Endothelial cell (in vitro differentiated cells): ENCODE measurements at regions not wholly inside any gene's neighbourhood (a gene's known extent, or its start where the extent isn't known, plus 50 kb on each side); places are given as distances from the start of the nearest gene placed in this dataset.

Experiments used
- DNase-seq: peaks from one replicate; pipeline ENCODE4 v3.0.0; 2021; ENCODE audit warnings: low spot score
- H3K27ac Mint-ChIP-seq: one replicate; pipeline ENCODE4 v1.8.0; 2021; ENCODE audit warnings: mixed read lengths, inconsistent platforms; ENCODE audit not compliant: unreplicated experiment
- H3K27me3 Mint-ChIP-seq: one replicate; pipeline ENCODE4 v1.8.0; 2021; ENCODE audit warnings: mild to moderate bottlenecking, moderate library complexity, mixed read lengths, inconsistent platforms; ENCODE audit not compliant: unreplicated experiment
- H3K36me3 Mint-ChIP-seq: one replicate; pipeline ENCODE4 v1.8.0; 2021; ENCODE audit warnings: mild to moderate bottlenecking, low read depth, mixed read lengths, inconsistent platforms; ENCODE audit not compliant: unreplicated experiment
- H3K4me1 Mint-ChIP-seq: one replicate; pipeline ENCODE4 v1.8.0; 2021; ENCODE audit warnings: mild to moderate bottlenecking, mixed read lengths, inconsistent platforms; ENCODE audit not compliant: unreplicated experiment
- H3K4me3 Mint-ChIP-seq: one replicate; pipeline ENCODE4 v1.8.0; 2021; ENCODE audit warnings: mild to moderate bottlenecking, mixed read lengths, inconsistent platforms; ENCODE audit not compliant: unreplicated experiment
- H3K9me3 Mint-ChIP-seq: one replicate; pipeline ENCODE4 v1.8.0; 2021; ENCODE audit warnings: mixed read lengths, inconsistent platforms; ENCODE audit not compliant: unreplicated experiment
- CTCF ChIP-seq: fragments of 200-600 bp; sonication (generic); IDR thresholded peaks from one replicate; pipeline ENCODE4 v1.5.0; 2021; ENCODE audit warnings: antibody characterized with exemption; ENCODE audit not compliant: unreplicated experiment

GRCh38 chr1:172895761-172896160 lies 155.0 kb downstream of the TNFSF18 start:
- H3K4me1 Mint-ChIP-seq = peaks cover 6% of the 10 kb centered on the region
- DNase-seq = no peak
- H3K27me3 Mint-ChIP-seq = peaks cover 2% of the 10 kb centered on the region
- H3K36me3 Mint-ChIP-seq = no peaks in the 10 kb centered on the region
- no peak overlapping the region for H3K27ac Mint-ChIP-seq
- no peak for TF ChIP-seq CTCF
- H3K9me3 Mint-ChIP-seq = no peaks in the 10 kb centered on the region
- no peak overlapping the region for H3K4me3 Mint-ChIP-seq

- TF ChIP-seq CTCF = no peak
- Mint-ChIP-seq H3K4me1 (peaks cover 6% of the 10 kb centered on the region), H3K36me3 (no peaks in the 10 kb centered on the region), H3K4me3 (no peak overlapping the region), H3K27ac (no peak overlapping the region), H3K9me3 (no peaks in the 10 kb centered on the region), H3K27me3 (peaks cover 2% of the 10 kb centered on the region)
- DNase-seq = no peak
Observed at GRCh38 chr1:172897738-172898137, 153.0 kb downstream of the TNFSF18 start.

GRCh38 chr1:172898866-172899265 lies 151.9 kb downstream of the TNFSF18 start:
- Mint-ChIP-seq H3K36me3 (no peaks in the 10 kb centered on the region), H3K27me3 (peaks cover 2% of the 10 kb centered on the region), H3K9me3 (no peaks in the 10 kb centered on the region), H3K4me1 (peaks cover 6% of the 10 kb centered on the region), H3K4me3 (no peak overlapping the region), H3K27ac (no peak overlapping the region)
- TF ChIP-seq CTCF = no peak
- DNase-seq = no peak

- Mint-ChIP-seq H3K27ac (no peak overlapping the region), H3K36me3 (no peaks in the 10 kb centered on the region), H3K4me1 (no peaks in the 10 kb centered on the region), H3K9me3 (no peaks in the 10 kb centered on the region), H3K4me3 (no peak overlapping the region), H3K27me3 (peaks cover 2% of the 10 kb centered on the region)
- no peak for TF ChIP-seq CTCF
- no peak for DNase-seq
Observed at GRCh38 chr1:172900376-172900997, 150.3 kb downstream of the TNFSF18 start.

GRCh38 chr1:172902200-172902599 lies 148.5 kb downstream of the TNFSF18 start:
- Mint-ChIP-seq H3K4me1 (peaks cover 6% of the 10 kb centered on the region), H3K27me3 (peaks cover 2% of the 10 kb centered on the region), H3K36me3 (no peaks in the 10 kb centered on the region), H3K9me3 (no peaks in the 10 kb centered on the region), H3K27ac (no peak overlapping the region), H3K4me3 (no peak overlapping the region)
- no peak for TF ChIP-seq CTCF
- DNase-seq = no peak
